ENCODE measurements at regions not wholly inside any gene's neighbourhood (a gene's known extent, or its start where the extent isn't known, plus 50 kb on each side); places are given as distances from the start of the nearest gene placed in this dataset.

GRCh38 chr14:80315681-80316080 lies 104.4 kb upstream of the DIO2 start:
- Histone ChIP-seq H3K27me3 (replicated peaks in 1 of 4; ENCODE audit: control extremely low read depth in 1 of 4, control insufficient read depth in 3 of 4, insufficient read depth in 4 of 4, low read length in 3 of 4) (no peaks in the 10 kb centered on the region), H3K36me3 (replicated peaks in 1 of 2; ENCODE audit: control extremely low read depth in 1 of 2, control insufficient read depth in 1 of 2, extremely low read depth in 1 of 2, insufficient read depth in 2 of 2, low read length in 1 of 2) (no peaks in the 10 kb centered on the region), H3K4me2 (replicated peaks; ENCODE audit: low read depth, low read length, poor library complexity, severe bottlenecking) (no peak overlapping the region), H4K20me1 (ENCODE audit: control insufficient read depth, insufficient read depth, low read length, poor library complexity, severe bottlenecking) (no peaks in the 10 kb centered on the region), H3K79me2 (ENCODE audit: control insufficient read depth, insufficient read depth, low read length) (no peaks in the 10 kb centered on the region), H3K4me1 (ENCODE audit: control insufficient read depth in 2 of 2, insufficient read depth in 2 of 2, low read length in 2 of 2) (no peaks in the 10 kb centered on the region), H3K4me3 (ENCODE audit: control extremely low read depth in 1 of 5, extremely low read depth in 1 of 5, insufficient read depth in 1 of 5, low read depth in 2 of 5, low read length in 4 of 5) (no peak overlapping the region), H3K9me3 (ENCODE audit: control extremely low read depth in 1 of 3, control insufficient read depth in 2 of 3, insufficient read depth in 1 of 3, low read length in 2 of 3) (no peaks in the 10 kb centered on the region), H3K27ac (ENCODE audit: low read length in 2 of 2) (no peak overlapping the region), H2AFZ (ENCODE audit: insufficient read depth, low read depth, low read length, poor library complexity, severe bottlenecking) (no peak overlapping the region), H3K9ac (ENCODE audit: low read length) (no peak overlapping the region)
- no peak overlapping the region for H3K27ac Mint-ChIP-seq
- DNase-seq (no peak), ATAC-seq (ENCODE audit: low read depth) (no peak)
- no peaks in the 10 kb centered on the region for H3K4me1 Mint-ChIP-seq
- intact Hi-C loops (cut with micrococcal nuclease) = no loop called here
- ChIA-PET CTCF (no interaction called here), POLR2A (no interaction called here)
- H3K9me3 Mint-ChIP-seq (ENCODE audit: insufficient read depth) = peaks cover 5% of the 10 kb centered on the region
- TF ChIP-seq CTCF (IDR thresholded peaks at IDR 0.05) (no peak), EZH2 (IDR thresholded peaks at IDR 0.05; ENCODE audit: borderline replicate concordance, insufficient read depth, low read depth, low read length, poor library complexity, severe bottlenecking) (no peak)
- no peak overlapping the region for H3K4me3 Mint-ChIP-seq
- WGBS (ENCODE audit: insufficient coverage) = no CpG with 5 or more reads among the region's 1 CpG
- no peaks in the 10 kb centered on the region for H3K27me3 Mint-ChIP-seq

GRCh38 chr14:80313806-80314205 lies 102.5 kb upstream of the DIO2 start:
- H3K27me3 Mint-ChIP-seq = no peaks in the 10 kb centered on the region
- H3K4me3 Mint-ChIP-seq = no peak overlapping the region
- ATAC-seq (ENCODE audit: low read depth) = no peak
- Histone ChIP-seq H3K4me3 (ENCODE audit: control extremely low read depth in 1 of 5, extremely low read depth in 1 of 5, insufficient read depth in 1 of 5, low read depth in 2 of 5, low read length in 4 of 5) (no peak overlapping the region), H3K36me3 (replicated peaks in 1 of 2; ENCODE audit: control extremely low read depth in 1 of 2, control insufficient read depth in 1 of 2, extremely low read depth in 1 of 2, insufficient read depth in 2 of 2, low read length in 1 of 2) (no peaks in the 10 kb centered on the region), H2AFZ (ENCODE audit: insufficient read depth, low read depth, low read length, poor library complexity, severe bottlenecking) (no peak overlapping the region), H3K27ac (ENCODE audit: low read length in 2 of 2) (no peak overlapping the region), H4K20me1 (ENCODE audit: control insufficient read depth, insufficient read depth, low read length, poor library complexity, severe bottlenecking) (no peaks in the 10 kb centered on the region), H3K4me1 (ENCODE audit: control insufficient read depth in 2 of 2, insufficient read depth in 2 of 2, low read length in 2 of 2) (no peaks in the 10 kb centered on the region), H3K9ac (ENCODE audit: low read length) (no peak overlapping the region), H3K79me2 (ENCODE audit: control insufficient read depth, insufficient read depth, low read length) (no peaks in the 10 kb centered on the region), H3K9me3 (ENCODE audit: control extremely low read depth in 1 of 3, control insufficient read depth in 2 of 3, insufficient read depth in 1 of 3, low read length in 2 of 3) (no peaks in the 10 kb centered on the region), H3K4me2 (replicated peaks; ENCODE audit: low read depth, low read length, poor library complexity, severe bottlenecking) (no peak overlapping the region), H3K27me3 (replicated peaks in 1 of 4; ENCODE audit: control extremely low read depth in 1 of 4, control insufficient read depth in 3 of 4, insufficient read depth in 4 of 4, low read length in 3 of 4) (no peaks in the 10 kb centered on the region)
- intact Hi-C loops (cut with micrococcal nuclease) = no loop called here
- no peak for DNase-seq
- H3K9me3 Mint-ChIP-seq (ENCODE audit: insufficient read depth) = no peaks in the 10 kb centered on the region
- no peaks in the 10 kb centered on the region for H3K4me1 Mint-ChIP-seq
- ChIA-PET CTCF (no interaction called here), POLR2A (no interaction called here)
- no peak overlapping the region for H3K27ac Mint-ChIP-seq
- no peak for TF ChIP-seq CTCF (IDR thresholded peaks at IDR 0.05)
